Glomerular endothelial cell (primary cell): ENCODE measurements at regions not wholly inside any gene's neighbourhood (a gene's known extent, or its start where the extent isn't known, plus 50 kb on each side); places are given as distances from the start of the nearest gene placed in this dataset.

ENCODE experiments used
- DNase-seq: peaks from one replicate; pipeline ENCODE4 v3.0.0-alpha.2; 2011; ENCODE audit warnings: low read depth, low spot score; ENCODE audit errors: extremely low read depth

DNA sequence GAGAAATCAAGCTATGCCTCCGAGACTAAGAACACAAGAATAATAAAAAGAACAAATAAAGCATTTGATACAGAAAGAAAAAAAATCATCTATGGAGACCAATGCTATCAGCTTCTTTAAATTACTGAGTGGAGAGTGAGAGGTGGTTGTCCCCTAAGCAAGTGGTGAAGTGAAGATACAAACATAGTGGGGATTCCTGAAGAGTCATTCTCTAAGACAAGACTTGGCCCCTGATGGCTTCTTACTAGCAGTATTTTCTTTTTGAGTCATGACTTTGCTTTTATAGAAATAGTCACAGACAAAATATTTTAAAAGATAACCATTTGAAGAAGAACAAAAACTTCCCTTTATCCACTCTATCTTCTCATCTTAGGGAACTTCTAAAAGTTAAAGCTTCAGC is 261.4 kb upstream of the PRDM1 start:
- DNase-seq, result no peak

DNA sequence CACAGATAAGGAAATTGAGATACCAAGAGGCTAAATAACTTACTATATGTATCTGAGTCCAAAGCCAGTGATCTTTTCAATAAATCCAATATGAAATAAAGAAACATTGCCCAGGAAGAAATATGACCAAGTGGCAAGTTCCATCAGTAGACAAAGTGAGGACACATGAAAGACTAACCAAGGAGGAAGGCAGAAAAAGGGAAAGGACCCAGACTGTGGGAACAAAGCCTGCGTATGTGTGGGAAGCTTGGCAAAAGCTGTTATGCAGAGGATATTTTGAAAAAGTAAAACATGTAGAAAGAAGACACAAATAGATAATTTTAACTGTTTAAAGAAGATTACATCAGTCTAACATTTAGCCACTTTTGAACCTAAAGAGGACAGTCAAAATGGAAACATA is 264.4 kb upstream of the PRDM1 start:
- DNase-seq, result no peak

DNA sequence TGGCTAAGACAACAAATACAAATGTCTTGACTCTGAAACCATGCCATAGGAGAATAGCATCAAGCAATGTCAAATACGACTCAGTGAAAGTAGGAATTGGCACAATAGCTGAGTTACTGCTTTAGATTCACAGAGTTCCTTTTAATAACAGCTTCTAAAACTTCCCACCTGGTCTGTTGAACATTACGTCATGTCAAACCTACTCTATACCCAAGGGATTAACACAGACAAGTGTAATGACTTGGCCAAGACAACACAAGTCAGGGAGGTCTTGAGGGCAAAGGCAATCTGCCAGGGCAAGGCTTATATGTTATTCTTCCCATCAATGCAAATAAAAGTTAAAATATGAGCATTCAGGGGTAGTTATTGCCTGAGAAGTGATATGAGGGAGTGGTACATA is 265.1 kb upstream of the PRDM1 start:
- no peak for DNase-seq

DNA sequence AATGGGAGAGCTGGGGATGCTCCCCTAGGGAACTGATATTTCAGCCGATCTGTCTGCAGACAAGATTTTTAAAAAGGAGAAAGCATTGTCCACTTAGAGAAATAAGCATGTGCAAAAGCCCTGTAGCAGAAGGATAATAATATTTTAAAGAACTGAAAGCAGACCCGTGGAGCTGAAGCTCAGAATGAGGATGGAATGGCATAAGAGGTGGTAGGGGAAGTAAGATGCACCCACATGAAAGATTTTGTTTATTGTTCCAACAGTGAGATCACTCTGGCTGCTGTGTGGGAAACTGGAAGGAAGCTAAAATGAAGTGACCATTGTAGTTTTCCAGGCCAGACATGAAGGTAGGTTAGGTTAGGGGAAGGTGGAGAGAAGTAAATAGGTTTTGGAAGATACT is 266.4 kb upstream of the PRDM1 start:
- no peak for DNase-seq

DNA sequence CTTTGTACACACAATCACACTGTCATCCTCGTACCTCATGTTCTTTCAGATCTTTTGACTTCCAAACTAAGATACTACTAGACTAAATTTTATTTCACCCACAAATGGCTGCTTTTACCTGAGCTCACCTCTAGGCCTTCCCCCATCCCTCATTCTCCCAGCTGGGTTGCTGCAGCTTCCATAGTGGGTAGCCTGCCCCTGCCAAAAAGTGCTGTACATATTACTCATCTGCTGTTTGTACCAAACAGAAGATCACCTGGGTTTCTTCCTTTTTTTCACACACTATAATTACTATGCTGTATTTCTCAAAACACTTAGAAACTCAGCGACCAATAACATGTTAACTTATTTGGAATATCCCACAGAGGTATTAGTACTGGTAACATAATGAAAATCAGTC is 267.6 kb upstream of the PRDM1 start:
- DNase-seq, result no peak

DNA sequence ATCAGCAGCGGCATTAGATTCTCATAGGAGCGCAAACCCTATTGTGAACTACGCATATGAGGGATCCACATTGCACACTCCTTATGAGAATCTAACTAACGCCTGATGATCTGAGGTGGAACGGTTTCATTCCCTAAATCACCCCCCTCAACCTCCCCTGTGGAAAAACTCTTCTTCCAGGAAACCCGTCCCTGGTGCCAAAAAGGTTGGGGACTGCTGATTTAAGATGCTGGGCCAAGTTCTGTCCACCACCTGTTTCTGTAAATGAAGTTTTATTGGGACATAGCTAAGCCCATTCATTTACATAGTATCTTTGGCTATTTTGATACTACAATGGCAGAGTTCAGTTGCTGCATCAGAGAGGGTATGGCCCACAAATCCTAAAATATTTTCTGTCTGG is 268.2 kb upstream of the PRDM1 start:
- DNase-seq, result no peak

DNA sequence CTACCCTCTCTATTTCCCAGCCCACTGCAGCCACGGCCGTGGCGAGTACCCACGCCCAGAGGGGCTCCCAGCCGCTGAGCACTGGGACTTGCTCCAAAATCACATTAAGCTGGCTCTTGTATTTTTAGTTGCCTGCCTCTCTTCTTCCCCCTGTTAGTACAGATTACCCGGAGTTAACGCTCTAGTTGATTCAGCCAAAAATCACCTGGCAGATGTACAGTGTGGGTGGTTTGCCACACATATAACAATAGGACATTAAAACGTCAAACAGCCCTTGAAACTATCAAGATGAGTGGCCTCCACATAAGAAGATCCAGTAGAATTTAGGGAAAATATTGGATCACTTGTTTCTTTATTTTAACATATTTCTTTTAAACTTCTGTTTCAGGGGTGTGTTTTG is 268.8 kb upstream of the PRDM1 start:
- no peak for DNase-seq

DNA sequence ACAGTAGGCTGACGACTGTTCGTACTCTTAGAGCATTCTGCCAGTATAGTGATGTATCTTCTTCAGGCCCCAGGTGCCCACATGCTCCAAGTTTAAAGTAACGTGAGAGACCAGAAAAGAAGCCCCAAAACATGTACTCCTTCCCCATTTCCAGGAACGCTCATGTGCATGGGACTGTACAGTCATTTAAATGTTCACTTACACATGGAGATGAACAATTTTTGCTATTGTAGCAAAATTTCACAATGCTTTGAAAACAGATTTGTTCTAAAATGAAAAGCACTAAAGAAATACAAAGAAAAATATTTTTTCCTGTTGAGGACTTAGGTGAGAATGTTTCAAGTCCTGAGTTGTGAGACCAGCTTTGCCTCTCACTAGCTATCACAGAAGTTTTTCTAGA is 269.3 kb upstream of the PRDM1 start:
- DNase-seq, result no peak

DNA sequence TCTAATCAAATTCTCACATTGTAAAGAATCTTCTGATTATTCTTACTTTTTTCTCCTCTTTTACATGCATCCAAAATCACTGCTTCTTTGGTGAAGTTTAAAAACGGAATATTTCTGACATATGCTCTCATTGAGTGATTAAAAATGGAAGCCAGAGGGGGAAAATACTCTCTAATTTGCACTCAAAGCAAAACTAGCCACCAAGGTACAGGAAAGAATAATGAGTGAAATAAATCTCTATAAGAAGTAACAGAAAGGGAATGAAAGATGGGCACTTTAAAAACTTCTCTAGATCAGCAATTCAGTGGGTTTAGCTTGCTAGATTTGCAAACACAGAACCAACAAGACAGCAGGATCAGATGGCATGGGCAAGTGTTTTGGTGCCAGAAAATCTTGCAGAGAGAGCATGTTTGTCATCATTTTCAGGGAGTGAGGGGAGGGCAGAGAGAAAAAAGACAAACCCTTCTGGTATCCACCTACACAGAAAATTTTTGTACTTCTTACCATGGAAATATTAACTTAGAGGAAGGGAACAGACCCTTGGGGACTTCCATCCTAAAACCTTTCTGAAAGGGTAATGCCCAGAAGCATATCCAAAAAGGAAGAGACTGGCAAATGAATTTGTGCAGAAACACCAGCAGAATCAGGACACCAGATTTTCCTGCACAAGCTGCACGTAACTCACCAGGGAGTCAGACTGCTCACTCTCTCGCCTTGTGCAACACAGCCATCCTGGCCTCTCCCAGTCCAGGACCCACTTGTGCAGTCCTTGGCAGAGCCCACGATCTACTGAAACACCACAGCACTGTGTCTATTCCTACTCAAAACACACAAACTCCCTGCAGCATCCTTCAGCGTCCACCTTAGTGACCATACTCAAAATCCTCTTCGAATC is 270.2 kb upstream of the PRDM1 start:
- no peak for DNase-seq

DNA sequence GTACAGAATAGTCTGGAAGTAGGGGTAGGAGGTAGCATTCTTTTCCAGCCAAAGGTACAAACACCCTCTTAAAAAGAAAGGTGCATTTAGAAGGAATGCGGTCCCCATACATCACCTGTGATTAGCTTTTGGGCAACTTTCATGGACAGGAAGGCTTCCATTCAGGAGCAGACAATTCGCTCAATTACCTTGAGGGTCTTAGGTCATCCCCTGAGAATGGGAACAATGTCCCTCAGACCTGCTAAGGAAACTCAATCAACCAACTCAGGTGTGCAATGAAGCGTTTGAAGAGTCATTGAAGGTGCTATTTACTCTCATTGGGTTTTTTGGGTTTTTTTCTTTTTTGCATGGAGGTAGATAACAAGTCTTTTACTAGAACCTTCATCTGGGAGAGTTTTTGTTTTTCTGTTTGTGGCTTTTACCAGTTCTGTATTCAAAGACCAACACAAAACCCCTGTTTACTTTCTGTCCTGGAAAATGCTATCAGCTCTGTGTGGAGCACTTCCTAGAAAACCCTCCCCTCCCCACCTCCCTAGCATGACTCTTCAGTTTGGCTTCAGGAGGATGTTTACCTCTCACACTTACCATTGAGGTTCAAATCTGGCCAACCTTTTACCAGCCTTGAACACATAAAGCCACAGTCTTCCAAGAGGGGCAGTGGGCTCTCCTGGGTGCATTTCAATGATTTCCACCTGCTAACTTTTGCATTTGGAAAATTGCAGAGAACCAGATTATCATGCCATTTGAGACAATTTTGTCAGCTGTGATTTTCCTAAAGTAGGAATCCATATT is 271.2 kb upstream of the PRDM1 start:
- no peak for DNase-seq

DNA sequence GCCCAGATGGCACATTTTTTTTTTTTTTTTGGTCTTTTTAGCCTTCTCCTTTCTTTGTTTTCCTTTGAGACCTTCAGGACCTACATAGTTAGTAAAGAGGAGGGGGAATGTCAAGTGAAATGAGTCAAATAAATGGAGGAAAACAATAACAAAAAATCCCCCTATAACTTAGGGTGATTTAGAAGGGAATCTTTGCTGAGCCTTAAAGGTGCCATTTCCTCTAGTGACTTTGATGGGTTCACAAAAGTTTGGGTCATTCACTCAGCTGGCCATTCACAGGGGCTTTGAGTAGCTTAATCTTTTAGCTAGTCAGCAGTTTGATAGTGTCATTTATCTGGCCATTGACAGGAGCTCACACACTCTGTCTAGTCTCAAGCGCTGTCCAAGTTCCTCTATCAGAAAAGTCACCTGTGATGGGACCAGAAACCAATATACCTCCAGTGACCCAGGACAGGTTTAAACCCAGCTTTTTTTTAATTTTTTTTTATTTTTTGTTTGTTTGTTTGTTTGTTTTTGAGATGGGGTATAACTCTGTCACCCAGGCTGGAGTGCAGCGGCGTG is 275.1 kb upstream of the PRDM1 start:
- no peak for DNase-seq

DNA sequence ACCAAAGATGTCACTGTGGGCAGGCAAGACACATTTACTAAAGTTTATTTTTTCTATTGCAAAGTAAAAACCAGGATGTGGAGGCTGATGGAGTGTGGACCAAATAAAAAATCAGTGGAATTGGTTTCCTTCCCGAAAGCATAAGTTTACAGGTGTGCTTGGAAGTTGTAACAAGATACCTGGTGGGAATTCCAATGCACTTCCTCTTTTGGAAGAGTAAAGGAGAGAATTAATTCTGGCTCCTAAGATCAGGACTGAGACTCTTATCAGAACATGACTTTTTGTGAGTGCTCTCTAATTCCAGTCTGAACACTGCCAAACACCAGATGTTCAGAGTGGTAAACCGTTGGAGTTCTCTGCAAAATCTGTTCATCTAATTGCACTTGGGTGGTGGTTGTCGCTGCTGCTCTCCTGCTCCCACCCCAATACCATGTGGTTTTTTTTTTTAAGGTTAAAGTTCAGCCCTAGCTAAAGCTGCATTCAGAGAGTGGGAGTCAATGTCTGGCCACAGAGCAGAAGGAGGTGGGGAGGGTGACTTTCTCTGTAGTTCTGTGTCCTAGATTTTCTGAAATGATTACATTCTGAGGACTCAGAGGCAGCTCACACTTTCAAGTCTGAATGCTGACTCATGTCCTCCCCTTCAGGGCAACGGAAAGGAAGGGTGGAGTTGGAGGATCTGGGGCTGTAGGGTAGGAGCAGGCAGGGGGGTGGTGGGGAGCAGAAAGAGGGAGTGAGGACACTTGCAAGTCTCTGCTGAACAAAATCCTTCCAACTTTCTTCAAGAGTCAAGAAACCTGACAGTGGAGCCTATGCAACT is 275.8 kb upstream of the PRDM1 start:
- DNase-seq, result peak; percentile 7

DNA sequence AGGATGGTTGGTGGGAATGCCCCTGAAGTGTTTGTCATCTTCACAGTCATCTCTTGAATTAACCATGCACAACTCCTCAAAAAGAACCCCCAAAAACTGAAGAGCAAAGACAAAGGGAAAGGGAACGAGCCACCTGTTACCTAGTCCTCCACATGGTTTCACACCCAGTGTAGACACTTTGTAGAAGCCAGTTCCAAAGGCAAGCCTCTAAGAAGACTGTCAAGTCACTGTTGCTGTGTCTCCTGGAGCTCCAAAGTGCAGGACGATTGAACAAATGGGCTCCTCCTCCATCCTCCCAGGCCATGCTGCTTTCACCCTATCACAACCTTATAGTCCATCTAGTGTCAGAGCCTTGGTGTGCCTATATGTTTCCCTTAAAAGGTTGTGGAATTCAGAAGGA is 277.6 kb upstream of the PRDM1 start:
- no peak for DNase-seq

DNA sequence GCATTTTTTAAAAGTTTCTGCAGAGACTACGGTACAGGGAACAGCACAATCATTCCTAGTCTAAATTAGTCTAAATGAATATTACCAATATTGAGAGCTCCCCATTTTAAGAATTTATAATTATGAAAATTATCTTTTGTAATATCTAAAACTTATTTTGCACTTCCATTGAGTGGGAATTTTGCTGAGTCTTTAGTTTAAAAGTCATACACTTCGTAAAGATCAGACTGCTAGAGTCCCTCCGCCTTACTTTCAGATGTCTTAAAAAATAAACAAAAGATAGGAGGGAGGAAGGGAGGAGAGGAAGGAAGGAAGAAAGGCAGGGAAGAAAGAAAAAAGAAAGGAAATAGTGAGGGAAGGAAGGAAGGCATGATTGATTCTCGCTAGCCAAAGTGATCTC is 278.2 kb upstream of the PRDM1 start:
- no peak for DNase-seq

DNA sequence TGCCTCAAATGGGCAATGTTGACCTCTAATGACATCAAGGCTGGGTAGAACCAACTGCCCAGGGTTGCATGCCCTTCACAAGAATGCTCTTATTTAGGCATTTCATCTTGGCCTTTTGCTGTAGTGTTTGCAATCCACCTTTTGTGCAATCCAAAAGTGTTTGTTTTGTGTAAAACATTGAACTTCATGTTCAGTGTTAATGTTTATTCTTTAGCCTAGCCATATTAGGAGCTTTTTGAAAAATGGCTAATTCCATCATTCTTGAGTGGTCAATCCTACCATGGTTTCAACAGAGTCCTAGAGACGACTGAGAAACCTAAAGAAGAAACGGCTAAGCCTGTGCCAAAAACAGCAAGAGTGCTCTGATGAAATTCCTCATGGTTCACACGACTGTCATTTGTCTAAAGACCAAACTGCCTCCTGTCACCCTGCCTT is 279.6 kb upstream of the PRDM1 start:
- DNase-seq, result no peak

DNA sequence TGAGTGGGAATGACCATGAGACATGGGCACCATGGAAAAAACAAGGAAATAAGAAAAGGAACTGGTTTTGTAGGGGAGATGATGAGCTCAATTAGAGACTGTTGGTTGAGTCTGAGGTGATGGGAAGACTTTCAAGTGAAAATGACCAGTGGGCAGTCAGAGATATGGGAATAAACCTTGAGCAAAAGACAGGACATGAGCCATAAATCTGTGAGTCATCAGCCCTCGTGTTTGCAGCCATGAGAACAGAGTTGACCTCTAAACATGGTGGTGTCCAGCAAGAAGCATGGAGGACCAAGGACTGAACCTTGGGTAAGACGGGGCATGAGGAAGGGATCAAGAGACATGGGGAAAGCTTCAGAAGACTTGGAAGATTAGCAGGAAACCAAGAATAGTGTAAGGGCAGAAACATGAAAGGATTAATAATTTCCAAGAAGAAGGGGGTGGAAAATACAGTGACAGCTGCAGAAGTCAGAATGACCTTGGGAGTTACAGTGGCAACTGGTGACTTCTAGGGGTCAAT is 280.6 kb upstream of the PRDM1 start:
- no peak for DNase-seq

DNA sequence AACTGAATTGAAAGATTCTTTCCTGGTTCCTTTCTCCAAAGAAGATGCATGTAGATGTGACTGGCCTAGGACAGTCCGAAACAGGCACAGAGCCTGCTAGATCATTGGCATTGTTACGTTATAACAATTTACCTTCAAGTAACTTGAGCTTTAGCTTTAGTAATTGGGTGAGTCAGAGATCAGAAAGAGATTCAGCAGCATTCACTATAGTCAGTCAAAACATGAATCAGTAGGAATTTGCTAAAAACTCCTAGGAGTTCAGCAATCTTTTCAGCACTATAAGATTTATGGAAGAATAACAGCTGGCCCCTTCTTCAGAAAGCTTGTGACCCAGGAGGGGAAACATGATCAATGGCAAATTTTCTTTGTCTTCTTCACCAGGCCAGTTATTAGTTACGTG is 281.7 kb upstream of the PRDM1 start:
- no peak for DNase-seq

DNA sequence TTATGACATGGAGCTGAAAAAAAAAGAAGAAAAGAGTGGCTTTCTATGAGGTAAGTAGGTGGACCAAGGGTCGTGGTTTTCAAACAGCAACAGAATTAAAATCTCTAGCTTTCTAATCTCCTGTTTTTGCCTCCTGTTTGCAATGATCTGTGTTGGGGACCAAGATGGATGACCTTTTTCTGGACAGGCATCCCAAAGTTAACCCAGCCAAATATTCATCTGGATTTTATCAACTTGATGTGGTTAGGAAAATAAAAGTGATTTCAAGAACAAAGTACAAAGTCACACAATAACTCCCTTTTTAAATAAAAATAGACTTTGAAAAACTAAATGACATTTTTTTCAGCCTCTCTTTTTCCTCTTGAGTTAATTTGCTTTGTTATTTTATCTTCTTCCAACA is 282.1 kb upstream of the PRDM1 start:
- no peak for DNase-seq

DNA sequence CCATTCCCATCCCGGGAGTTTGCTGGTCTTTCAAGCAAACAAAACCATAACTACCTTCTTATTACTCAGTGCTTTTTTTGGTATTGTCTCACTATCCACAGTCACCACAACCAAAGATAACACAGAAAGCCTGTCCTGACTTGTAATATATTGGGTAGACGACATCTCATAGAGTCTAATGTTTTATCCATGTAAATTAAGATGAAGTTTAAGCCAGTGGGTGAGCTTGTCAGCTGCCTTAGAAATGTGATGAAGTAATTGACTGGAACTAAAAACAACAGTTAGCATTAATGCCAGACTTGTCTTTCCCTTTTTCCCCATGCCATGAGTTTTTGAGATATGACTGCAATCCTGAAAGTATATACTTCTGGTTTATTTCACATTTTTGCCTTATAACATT is 282.7 kb upstream of the PRDM1 start:
- no peak for DNase-seq

DNA sequence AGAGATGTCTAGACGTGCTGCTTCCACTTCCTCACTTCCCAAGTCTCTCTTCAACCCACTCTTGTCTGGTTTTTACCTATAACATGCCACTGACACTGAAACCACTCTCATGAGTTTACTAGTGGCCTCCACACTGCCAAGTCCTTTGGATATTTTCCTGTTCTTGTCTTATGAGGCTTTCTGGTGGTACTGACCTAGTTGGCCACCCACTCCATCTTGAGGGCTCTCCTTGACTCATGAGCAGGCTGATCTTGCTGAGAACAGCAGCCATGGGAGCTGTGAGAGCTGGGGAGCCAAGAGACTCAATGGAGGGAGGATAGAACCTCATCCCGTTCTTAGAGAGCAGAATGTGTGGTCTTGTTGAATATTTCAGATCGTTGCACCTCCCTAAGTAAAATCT is 283.4 kb upstream of the PRDM1 start:
- DNase-seq, result no peak

DNA sequence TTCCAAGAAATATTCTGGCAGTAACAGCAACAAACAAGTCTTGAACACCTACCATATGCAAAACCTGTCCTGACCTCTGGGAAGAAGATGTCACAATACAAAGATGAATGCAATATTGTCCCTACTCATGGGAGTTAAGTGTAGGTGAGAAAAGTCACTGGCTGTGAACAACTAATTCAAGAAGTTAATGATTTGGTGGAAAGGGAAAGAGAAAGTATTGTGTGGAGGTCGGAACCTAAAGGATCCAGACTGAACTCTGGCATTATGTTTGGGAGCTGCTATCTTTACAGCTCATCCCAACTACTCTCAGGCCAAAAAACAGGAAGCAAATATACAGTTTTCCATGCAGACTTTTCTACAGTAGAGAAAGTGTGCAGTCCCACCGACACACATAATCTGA is 285.3 kb upstream of the PRDM1 start:
- no peak for DNase-seq
